Activated T-helper 17 cell treated with anti-CD3 and anti-CD28 coated beads, Interleukin-2, amount 50 U/mL, for 72 hours (primary cell): ENCODE measurements at regions not wholly inside any gene's neighbourhood (a gene's known extent, or its start where the extent isn't known, plus 50 kb on each side); places are given as distances from the start of the nearest gene placed in this dataset.

Source experiments
- ATAC-seq: fragments of 150-1000 bp; cut with Tn5 transposase; replicated peaks from 2 replicates; pipeline ENCODE4 v1.10.0; 2021; ENCODE audit warnings: mild to moderate bottlenecking, moderate library complexity
- H3K27ac Mint-ChIP-seq: one replicate; pipeline ENCODE4 v1.8.0; 2022; ENCODE audit warnings: mixed read lengths
- H3K27me3 Mint-ChIP-seq: one replicate; pipeline ENCODE4 v1.8.0; 2022; ENCODE audit warnings: mixed read lengths
- H3K36me3 Mint-ChIP-seq: one replicate; pipeline ENCODE4 v1.8.0; 2022; ENCODE audit warnings: low read depth, mild to moderate bottlenecking, mixed read lengths
- H3K4me1 Mint-ChIP-seq: one replicate; pipeline ENCODE4 v1.8.0; 2022; ENCODE audit warnings: mixed read lengths
- H3K4me3 Mint-ChIP-seq: one replicate; pipeline ENCODE4 v1.8.0; 2022; ENCODE audit warnings: mild to moderate bottlenecking, mixed read lengths
- H3K9me3 Mint-ChIP-seq: one replicate; pipeline ENCODE4 v1.8.0; 2022; ENCODE audit warnings: mixed read lengths

- H3K27me3 Mint-ChIP-seq, result no peaks in the 10 kb centered on the region
- H3K27ac Mint-ChIP-seq, result no peak overlapping the region
- H3K9me3 Mint-ChIP-seq, result peaks cover 12% of the 10 kb centered on the region
- no peaks in the 10 kb centered on the region for H3K36me3 Mint-ChIP-seq
- no peaks in the 10 kb centered on the region for H3K4me1 Mint-ChIP-seq
- no peak overlapping the region for H3K4me3 Mint-ChIP-seq
- ATAC-seq, result no peak
These were observed 863.3 kb downstream of the IGSF11 start for GRCh38 chr3:118171236-118171852.

GRCh38 chr3:118180853-118181252, 853.8 kb downstream of the IGSF11 start:
- Mint-ChIP-seq H3K4me3 (no peak overlapping the region), H3K36me3 (no peaks in the 10 kb centered on the region), H3K27me3 (no peaks in the 10 kb centered on the region), H3K4me1 (no peaks in the 10 kb centered on the region), H3K27ac (no peak overlapping the region), H3K9me3 (peaks cover 14% of the 10 kb centered on the region)
- ATAC-seq, result no peak

- Mint-ChIP-seq H3K27me3 (no peaks in the 10 kb centered on the region), H3K9me3 (peaks cover 14% of the 10 kb centered on the region), H3K4me1 (no peaks in the 10 kb centered on the region), H3K27ac (no peak overlapping the region), H3K36me3 (no peaks in the 10 kb centered on the region), H3K4me3 (no peak overlapping the region)
- ATAC-seq, result no peak
These were observed 853.4 kb downstream of the IGSF11 start for GRCh38 chr3:118181274-118181673.

- Mint-ChIP-seq H3K27ac (no peak overlapping the region), H3K27me3 (no peaks in the 10 kb centered on the region), H3K36me3 (no peaks in the 10 kb centered on the region), H3K9me3 (peaks cover 5% of the 10 kb centered on the region), H3K4me1 (no peaks in the 10 kb centered on the region), H3K4me3 (no peak overlapping the region)
- no peak for ATAC-seq
These were observed 848.6 kb downstream of the IGSF11 start for GRCh38 chr3:118186051-118186450.

- peaks cover 7% of the 10 kb centered on the region for H3K9me3 Mint-ChIP-seq
- ATAC-seq, result no peak
- no peak overlapping the region for H3K27ac Mint-ChIP-seq
- H3K4me1 Mint-ChIP-seq, result no peaks in the 10 kb centered on the region
- no peak overlapping the region for H3K4me3 Mint-ChIP-seq
- no peaks in the 10 kb centered on the region for H3K36me3 Mint-ChIP-seq
- no peaks in the 10 kb centered on the region for H3K27me3 Mint-ChIP-seq
These were observed 847.4 kb downstream of the IGSF11 start for GRCh38 chr3:118187221-118187620.

- Mint-ChIP-seq H3K4me3 (no peak overlapping the region), H3K4me1 (no peaks in the 10 kb centered on the region), H3K27ac (no peak overlapping the region), H3K36me3 (no peaks in the 10 kb centered on the region), H3K9me3 (peaks cover 25% of the 10 kb centered on the region), H3K27me3 (no peaks in the 10 kb centered on the region)
- ATAC-seq, result no peak
These were observed 838.5 kb downstream of the IGSF11 start for GRCh38 chr3:118196183-118196582.

- Mint-ChIP-seq H3K36me3 (no peaks in the 10 kb centered on the region), H3K9me3 (peaks cover 13% of the 10 kb centered on the region), H3K4me1 (no peaks in the 10 kb centered on the region), H3K4me3 (no peak overlapping the region), H3K27ac (no peak overlapping the region), H3K27me3 (no peaks in the 10 kb centered on the region)
- ATAC-seq, result no peak
These were observed 835.6 kb downstream of the IGSF11 start for GRCh38 chr3:118199044-118199443.

- no peak for ATAC-seq
- Mint-ChIP-seq H3K27ac (no peak overlapping the region), H3K27me3 (no peaks in the 10 kb centered on the region)
These were observed 830.5 kb downstream of the IGSF11 start for GRCh38 chr3:118204052-118204656.

GRCh38 chr3:118207271-118207670, 827.4 kb downstream of the IGSF11 start:
- H3K27ac Mint-ChIP-seq, result no peak overlapping the region
- ATAC-seq, result no peak
- H3K27me3 Mint-ChIP-seq, result no peaks in the 10 kb centered on the region
- no peak overlapping the region for H3K4me3 Mint-ChIP-seq
- H3K9me3 Mint-ChIP-seq, result peaks cover 7% of the 10 kb centered on the region
- no peaks in the 10 kb centered on the region for H3K36me3 Mint-ChIP-seq
- H3K4me1 Mint-ChIP-seq, result no peaks in the 10 kb centered on the region

More at GRCh38 chr3:118204052-118204656, 830.5 kb downstream of the IGSF11 start:
- Mint-ChIP-seq H3K9me3 (peaks cover 4% of the 10 kb centered on the region), H3K4me3 (no peak overlapping the region), H3K36me3 (no peaks in the 10 kb centered on the region), H3K4me1 (no peaks in the 10 kb centered on the region)

- H3K4me1 Mint-ChIP-seq, result no peaks in the 10 kb centered on the region
- H3K27ac Mint-ChIP-seq, result no peak overlapping the region
- no peaks in the 10 kb centered on the region for H3K27me3 Mint-ChIP-seq
- no peaks in the 10 kb centered on the region for H3K36me3 Mint-ChIP-seq
- no peak overlapping the region for H3K4me3 Mint-ChIP-seq
- peaks cover 9% of the 10 kb centered on the region for H3K9me3 Mint-ChIP-seq
- no peak for ATAC-seq
These were observed 826.0 kb downstream of the IGSF11 start for GRCh38 chr3:118208642-118209041.

- Mint-ChIP-seq H3K4me1 (no peaks in the 10 kb centered on the region), H3K27me3 (no peaks in the 10 kb centered on the region), H3K9me3 (peaks cover 19% of the 10 kb centered on the region), H3K36me3 (no peaks in the 10 kb centered on the region), H3K27ac (no peak overlapping the region), H3K4me3 (no peak overlapping the region)
- no peak for ATAC-seq
These were observed 820.8 kb downstream of the IGSF11 start for GRCh38 chr3:118213892-118214291.

GRCh38 chr3:118226206-118226605, 808.4 kb downstream of the IGSF11 start:
- no peak overlapping the region for H3K4me3 Mint-ChIP-seq
- H3K4me1 Mint-ChIP-seq, result no peaks in the 10 kb centered on the region
- no peak overlapping the region for H3K27ac Mint-ChIP-seq
- no peaks in the 10 kb centered on the region for H3K36me3 Mint-ChIP-seq
- ATAC-seq, result no peak
- no peaks in the 10 kb centered on the region for H3K27me3 Mint-ChIP-seq
- peaks cover 17% of the 10 kb centered on the region for H3K9me3 Mint-ChIP-seq

- Mint-ChIP-seq H3K4me3 (no peak overlapping the region), H3K27me3 (no peaks in the 10 kb centered on the region), H3K36me3 (no peaks in the 10 kb centered on the region), H3K9me3 (peaks cover 14% of the 10 kb centered on the region), H3K27ac (no peak overlapping the region), H3K4me1 (no peaks in the 10 kb centered on the region)
- no peak for ATAC-seq
These were observed 807.5 kb downstream of the IGSF11 start for GRCh38 chr3:118227191-118227590.

- H3K4me3 Mint-ChIP-seq, result no peak overlapping the region
- ATAC-seq, result no peak
- H3K27me3 Mint-ChIP-seq, result no peaks in the 10 kb centered on the region
- no peak overlapping the region for H3K27ac Mint-ChIP-seq
- no peaks in the 10 kb centered on the region for H3K4me1 Mint-ChIP-seq
- H3K36me3 Mint-ChIP-seq, result no peaks in the 10 kb centered on the region
- peaks cover 14% of the 10 kb centered on the region for H3K9me3 Mint-ChIP-seq
These were observed 806.5 kb downstream of the IGSF11 start for GRCh38 chr3:118228151-118228550.

GRCh38 chr3:118229196-118229595, 805.5 kb downstream of the IGSF11 start:
- Mint-ChIP-seq H3K27me3 (no peaks in the 10 kb centered on the region), H3K9me3 (peaks cover 12% of the 10 kb centered on the region), H3K4me3 (no peak overlapping the region), H3K4me1 (no peaks in the 10 kb centered on the region), H3K36me3 (no peaks in the 10 kb centered on the region), H3K27ac (no peak overlapping the region)
- no peak for ATAC-seq
